SK-N-SH treated with all-trans-retinoic acid at 6 μM for 48 hours (cell line): ENCODE measurements at regions not wholly inside any gene's neighbourhood (a gene's known extent, or its start where the extent isn't known, plus 50 kb on each side); places are given as distances from the start of the nearest gene placed in this dataset.

Experiments
- ATAC-seq: fragments of 200-7000 bp; cut with Tn5 transposase; 3 replicates; pipeline ENCODE4 v1.9.1; 2020; ENCODE audit warnings: mild to moderate bottlenecking, moderate library complexity
- ARNTL ChIP-seq: fragments of 450-650 bp; formaldehyde crosslinking; IDR thresholded peaks from 2 replicates; pipeline ENCODE4 v1.5.0; 2020; ENCODE audit warnings: low read depth, mild to moderate bottlenecking, moderate library complexity, borderline replicate concordance
- BACH2 ChIP-seq: fragments of 250-450 bp; sonication (Bioruptor Pico); IDR thresholded peaks from 2 replicates; pipeline ENCODE4 v1.9.0; 2021; ENCODE audit warnings: mild to moderate bottlenecking, borderline replicate concordance
- CREB5 ChIP-seq: fragments of 250-450 bp; sonication (Bioruptor Pico); IDR thresholded peaks from 2 replicates; pipeline ENCODE4 v1.5.1; 2020; ENCODE audit warnings: low read depth, mild to moderate bottlenecking, moderate library complexity
- CSDC2 ChIP-seq: fragments of 250-450 bp; sonication (Bioruptor Pico); IDR thresholded peaks from 2 replicates; pipeline ENCODE4 v1.5.0; 2020; ENCODE audit warnings: mild to moderate bottlenecking, moderate library complexity
- ESRRG ChIP-seq: fragments of 250-450 bp; sonication (Bioruptor Pico); IDR thresholded peaks from 2 replicates; pipeline ENCODE4 v1.6.1; 2021; ENCODE audit warnings: mild to moderate bottlenecking
- GLIS3 ChIP-seq: fragments of 250-450 bp; sonication (Bioruptor Pico); IDR thresholded peaks from 2 replicates; pipeline ENCODE4 v1.5.0; 2020; ENCODE audit warnings: mild to moderate bottlenecking, moderate library complexity
- ISL1 ChIP-seq: fragments of 250-450 bp; sonication (Bioruptor Pico); IDR thresholded peaks from 2 replicates; pipeline ENCODE4 v2.1.2; 2022; ENCODE audit warnings: mild to moderate bottlenecking, moderate library complexity
- OSR1 ChIP-seq: fragments of 250-450 bp; sonication (Bioruptor Pico); IDR thresholded peaks from 2 replicates; pipeline ENCODE4 v1.8.0; 2022; ENCODE audit warnings: moderate library complexity, mild to moderate bottlenecking, inconsistent platforms
- PPARA ChIP-seq: fragments of 250-450 bp; sonication (Bioruptor Pico); IDR thresholded peaks from 2 replicates; pipeline ENCODE4 v1.5.0; 2020; ENCODE audit warnings: mild to moderate bottlenecking, borderline replicate concordance
- RARB ChIP-seq: fragments of 250-450 bp; sonication (Bioruptor Pico); IDR thresholded peaks from 2 replicates; pipeline ENCODE4 v1.8.0; 2021; ENCODE audit warnings: mild to moderate bottlenecking, moderate library complexity
- SNAI2 ChIP-seq: fragments of 250-450 bp; sonication (Bioruptor Pico); IDR thresholded peaks from 2 replicates; pipeline ENCODE4 v1.5.0; 2020; ENCODE audit warnings: mild to moderate bottlenecking, moderate library complexity
- TCF4 ChIP-seq: fragments of 250-450 bp; sonication (Bioruptor Pico); IDR thresholded peaks from 2 replicates; pipeline ENCODE4 v1.8.0; 2021; ENCODE audit warnings: mild to moderate bottlenecking, moderate library complexity, borderline replicate concordance
- TOX ChIP-seq: fragments of 250-450 bp; sonication (Bioruptor Pico); IDR thresholded peaks from 2 replicates; pipeline ENCODE4 v1.8.0; 2021; ENCODE audit warnings: mild to moderate bottlenecking, moderate library complexity, borderline replicate concordance
- TSHZ2 ChIP-seq: fragments of 250-450 bp; sonication (Bioruptor Pico); IDR thresholded peaks from 2 replicates; pipeline ENCODE4 v1.5.0; 2020; ENCODE audit warnings: mild to moderate bottlenecking, moderate library complexity
- ZC3H10 ChIP-seq: fragments of 250-450 bp; sonication (Bioruptor Pico); IDR thresholded peaks from 2 replicates; pipeline ENCODE4 v1.5.1; 2021; ENCODE audit warnings: mild to moderate bottlenecking, moderate library complexity
- ZFP3 ChIP-seq: fragments of 250-450 bp; sonication (Bioruptor Pico); IDR thresholded peaks from 2 replicates; pipeline ENCODE4 v1.5.0; 2020; ENCODE audit warnings: mild to moderate bottlenecking, moderate library complexity
- ZFP30 ChIP-seq: fragments of 450-650 bp; formaldehyde crosslinking; IDR thresholded peaks from 2 replicates; pipeline ENCODE4 v1.5.0; 2022; ENCODE audit warnings: mild to moderate bottlenecking, moderate library complexity
- ZNF565 ChIP-seq: fragments of 450-650 bp; formaldehyde crosslinking; conservative IDR thresholded peaks from 2 replicates; pipeline ENCODE4 v1.5.0; 2020; ENCODE audit warnings: low read depth, mild to moderate bottlenecking, moderate library complexity
- ZNF70 ChIP-seq: fragments of 450-650 bp; formaldehyde crosslinking; IDR thresholded peaks from 2 replicates; pipeline ENCODE4 v1.5.0; 2020; ENCODE audit warnings: mild to moderate bottlenecking, moderate library complexity
- ZNF8 ChIP-seq: fragments of 450-650 bp; formaldehyde crosslinking; IDR thresholded peaks from 2 replicates; pipeline ENCODE4 v1.5.0; 2020; ENCODE audit warnings: mild to moderate bottlenecking, moderate library complexity
- TF ChIP-seq, protein P1 (sequence below): fragments of 250-450 bp; sonication (Bioruptor Pico); IDR thresholded peaks from 2 replicates; pipeline ENCODE4 v1.8.0; 2021; ENCODE audit warnings: low read depth, mild to moderate bottlenecking, moderate library complexity, borderline replicate concordance
- TF ChIP-seq, protein P2 (sequence below): fragments of 250-450 bp; sonication (Bioruptor Pico); IDR thresholded peaks from 2 replicates; pipeline ENCODE4 v1.5.1; 2021; ENCODE audit warnings: mild to moderate bottlenecking, moderate library complexity
- TF ChIP-seq, protein P3 (sequence below): fragments of 250-450 bp; sonication (Bioruptor Pico); IDR thresholded peaks from 2 replicates; pipeline ENCODE4 v1.8.0; 2020; ENCODE audit warnings: mild to moderate bottlenecking, moderate library complexity, borderline replicate concordance

DNA sequence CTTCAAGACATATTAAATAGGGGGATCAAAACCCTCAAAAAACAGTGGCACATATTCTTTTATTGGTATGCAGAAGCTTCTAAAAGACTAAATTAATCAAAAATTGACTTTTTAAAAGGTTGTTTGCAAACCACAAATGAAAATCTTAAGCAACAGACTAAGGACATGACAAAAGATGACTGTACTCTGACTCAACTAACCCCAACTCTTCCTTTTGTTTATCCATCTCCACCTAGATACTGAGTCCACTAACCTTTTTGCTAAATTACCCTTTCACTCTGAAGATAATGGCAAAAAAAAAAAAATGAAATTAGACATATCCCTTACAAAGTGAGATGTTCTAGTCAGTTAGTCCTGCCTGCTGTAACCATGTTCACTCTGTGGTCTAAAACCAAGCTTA is 91.6 kb upstream of the NLRP2B start:
- TF ChIP-seq, protein P1, sequence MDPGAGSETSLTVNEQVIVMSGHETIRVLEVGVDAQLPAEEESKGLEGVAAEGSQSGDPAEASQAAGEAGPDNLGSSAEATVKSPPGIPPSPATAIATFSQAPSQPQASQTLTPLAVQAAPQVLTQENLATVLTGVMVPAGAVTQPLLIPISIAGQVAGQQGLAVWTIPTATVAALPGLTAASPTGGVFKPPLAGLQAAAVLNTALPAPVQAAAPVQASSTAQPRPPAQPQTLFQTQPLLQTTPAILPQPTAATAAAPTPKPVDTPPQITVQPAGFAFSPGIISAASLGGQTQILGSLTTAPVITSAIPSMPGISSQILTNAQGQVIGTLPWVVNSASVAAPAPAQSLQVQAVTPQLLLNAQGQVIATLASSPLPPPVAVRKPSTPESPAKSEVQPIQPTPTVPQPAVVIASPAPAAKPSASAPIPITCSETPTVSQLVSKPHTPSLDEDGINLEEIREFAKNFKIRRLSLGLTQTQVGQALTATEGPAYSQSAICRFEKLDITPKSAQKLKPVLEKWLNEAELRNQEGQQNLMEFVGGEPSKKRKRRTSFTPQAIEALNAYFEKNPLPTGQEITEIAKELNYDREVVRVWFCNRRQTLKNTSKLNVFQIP (CRISPR knock-in tag): no peak
- TF ChIP-seq ZNF8: no peak
- TF ChIP-seq ZNF70 (CRISPR knock-in tag): no peak
- no peak for TF ChIP-seq GLIS3 (CRISPR knock-in tag)
- TF ChIP-seq SNAI2: no peak
- no peak for TF ChIP-seq ISL1
- no peak for TF ChIP-seq ZFP30 (CRISPR knock-in tag)
- no peak for TF ChIP-seq ZFP3 (CRISPR knock-in tag)
- TF ChIP-seq TOX (CRISPR knock-in tag): no peak
- TF ChIP-seq ESRRG: no peak
- no peak for TF ChIP-seq CSDC2 (CRISPR knock-in tag)
- no peak for TF ChIP-seq BACH2 (CRISPR knock-in tag)
- TF ChIP-seq TSHZ2 (CRISPR knock-in tag): no peak
- TF ChIP-seq, protein P2, sequence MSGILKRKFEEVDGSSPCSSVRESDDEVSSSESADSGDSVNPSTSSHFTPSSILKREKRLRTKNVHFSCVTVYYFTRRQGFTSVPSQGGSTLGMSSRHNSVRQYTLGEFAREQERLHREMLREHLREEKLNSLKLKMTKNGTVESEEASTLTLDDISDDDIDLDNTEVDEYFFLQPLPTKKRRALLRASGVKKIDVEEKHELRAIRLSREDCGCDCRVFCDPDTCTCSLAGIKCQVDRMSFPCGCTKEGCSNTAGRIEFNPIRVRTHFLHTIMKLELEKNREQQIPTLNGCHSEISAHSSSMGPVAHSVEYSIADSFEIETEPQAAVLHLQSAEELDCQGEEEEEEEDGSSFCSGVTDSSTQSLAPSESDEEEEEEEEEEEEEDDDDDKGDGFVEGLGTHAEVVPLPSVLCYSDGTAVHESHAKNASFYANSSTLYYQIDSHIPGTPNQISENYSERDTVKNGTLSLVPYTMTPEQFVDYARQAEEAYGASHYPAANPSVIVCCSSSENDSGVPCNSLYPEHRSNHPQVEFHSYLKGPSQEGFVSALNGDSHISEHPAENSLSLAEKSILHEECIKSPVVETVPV (CRISPR knock-in tag): no peak
- no peak for ATAC-seq

GRCh38 chrX:57752866-57753265 is 72.8 kb upstream of the NLRP2B start:
- ATAC-seq: no peak
- TF ChIP-seq OSR1 (CRISPR knock-in tag): no peak
- TF ChIP-seq, protein P2 (CRISPR knock-in tag): no peak
- no peak for TF ChIP-seq GLIS3 (CRISPR knock-in tag)
- TF ChIP-seq ZFP3 (CRISPR knock-in tag): no peak
- no peak for TF ChIP-seq ARNTL (CRISPR knock-in tag)
- TF ChIP-seq CREB5 (CRISPR knock-in tag): no peak

DNA sequence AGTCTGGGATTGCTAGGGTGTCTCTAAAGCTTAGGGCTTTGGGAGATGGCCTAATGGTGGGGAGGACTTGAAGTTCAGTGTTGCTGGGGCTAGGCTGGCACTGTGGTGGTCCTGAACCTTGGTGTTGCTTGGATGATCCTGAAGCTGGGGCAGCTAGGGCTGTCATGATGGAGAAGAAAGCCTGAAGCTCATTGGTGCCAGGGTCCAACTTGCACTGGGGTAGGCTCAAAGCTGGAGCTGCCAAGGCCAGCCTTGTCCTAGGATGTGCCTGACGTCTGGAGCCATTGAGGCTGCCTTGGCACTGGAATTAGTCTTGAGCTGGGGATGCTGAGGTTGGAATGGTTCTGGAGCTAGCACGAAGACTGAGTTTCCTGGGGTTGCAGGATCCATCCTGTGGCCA is 61.0 kb upstream of the NLRP2B start:
- ATAC-seq: no peak
- TF ChIP-seq OSR1 (CRISPR knock-in tag) (no peak), CSDC2 (CRISPR knock-in tag) (no peak), GLIS3 (CRISPR knock-in tag) (no peak), TOX (CRISPR knock-in tag) (no peak), ZC3H10 (CRISPR knock-in tag) (no peak), ZNF70 (CRISPR knock-in tag) (no peak), CREB5 (CRISPR knock-in tag) (no peak), PPARA (CRISPR knock-in tag) (no peak), ARNTL (CRISPR knock-in tag) (no peak), BACH2 (CRISPR knock-in tag) (no peak), TCF4 (CRISPR knock-in tag) (no peak), ESRRG (no peak), ZNF565 (CRISPR knock-in tag) (no peak), TSHZ2 (CRISPR knock-in tag) (no peak), RARB (CRISPR knock-in tag) (no peak), ZFP3 (CRISPR knock-in tag) (no peak)
- TF ChIP-seq, protein P3, sequence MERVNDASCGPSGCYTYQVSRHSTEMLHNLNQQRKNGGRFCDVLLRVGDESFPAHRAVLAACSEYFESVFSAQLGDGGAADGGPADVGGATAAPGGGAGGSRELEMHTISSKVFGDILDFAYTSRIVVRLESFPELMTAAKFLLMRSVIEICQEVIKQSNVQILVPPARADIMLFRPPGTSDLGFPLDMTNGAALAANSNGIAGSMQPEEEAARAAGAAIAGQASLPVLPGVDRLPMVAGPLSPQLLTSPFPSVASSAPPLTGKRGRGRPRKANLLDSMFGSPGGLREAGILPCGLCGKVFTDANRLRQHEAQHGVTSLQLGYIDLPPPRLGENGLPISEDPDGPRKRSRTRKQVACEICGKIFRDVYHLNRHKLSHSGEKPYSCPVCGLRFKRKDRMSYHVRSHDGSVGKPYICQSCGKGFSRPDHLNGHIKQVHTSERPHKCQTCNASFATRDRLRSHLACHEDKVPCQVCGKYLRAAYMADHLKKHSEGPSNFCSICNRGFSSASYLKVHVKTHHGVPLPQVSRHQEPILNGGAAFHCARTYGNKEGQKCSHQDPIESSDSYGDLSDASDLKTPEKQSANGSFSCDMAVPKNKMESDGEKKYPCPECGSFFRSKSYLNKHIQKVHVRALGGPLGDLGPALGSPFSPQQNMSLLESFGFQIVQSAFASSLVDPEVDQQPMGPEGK (CRISPR knock-in tag): no peak
